ENCODE measurements at regions not wholly inside any gene's neighbourhood (a gene's known extent, or its start where the extent isn't known, plus 50 kb on each side); places are given as distances from the start of the nearest gene placed in this dataset.

- Histone ChIP-seq H2AFZ (ENCODE audit: low read depth, low read length, poor library complexity, severe bottlenecking) (no peak overlapping the region), H3K36me3 (ENCODE audit: control insufficient read depth in 1 of 2, insufficient read depth in 2 of 2, low read length in 2 of 2) (no peaks in the 10 kb centered on the region), H3K4me1 (ENCODE audit: control insufficient read depth in 1 of 2, insufficient read depth in 2 of 2, low read length in 2 of 2) (no peaks in the 10 kb centered on the region), H4K20me1 (ENCODE audit: insufficient read depth) (no peaks in the 10 kb centered on the region), H3K4me2 (ENCODE audit: low read length) (no peak overlapping the region), H3K9me3 (ENCODE audit: control insufficient read depth in 1 of 2, insufficient read depth in 1 of 2, low read depth in 1 of 2, low read length in 2 of 2) (no peaks in the 10 kb centered on the region), H3K9ac (ENCODE audit: low read length) (no peak overlapping the region), H3K27ac (ENCODE audit: low read depth, low read length) (no peak overlapping the region), H3K9me2 (ENCODE audit: insufficient read depth) (no peaks in the 10 kb centered on the region), H3K27me3 (ENCODE audit: insufficient read depth, low read length) (no peaks in the 10 kb centered on the region), H3K79me2 (ENCODE audit: insufficient read depth, low read length) (no peaks in the 10 kb centered on the region), H3K4me3 (replicated peaks in 1 of 2; ENCODE audit: low read depth in 1 of 2, low read length in 2 of 2) (no peak overlapping the region)
- ChIA-PET CTCF (no interaction called here), POLR2A (no interaction called here), RAD21 (ENCODE audit: low non-redundant PET in 1 of 2, low total read pairs in 2 of 2, uncharacterized antibody in 2 of 2, unreplicated experiment in 2 of 2) (no interaction called here)
- intact Hi-C loops (cut with micrococcal nuclease) = no loop called here
- no peak for ATAC-seq
- TF ChIP-seq RAD21 (IDR thresholded peaks at IDR 0.05; ENCODE audit: low read depth) (no peak), MAX (IDR thresholded peaks at IDR 0.05) (no peak), FOSL1 (IDR thresholded peaks at IDR 0.05; ENCODE audit: low read depth) (no peak), CTCF (IDR thresholded peaks at IDR 0.05 in 2 of 3, conservative IDR thresholded peaks at IDR 0.05 in 1 of 3; ENCODE audit: borderline replicate concordance in 1 of 3, insufficient read depth in 1 of 3, low read depth in 2 of 3, low read length in 2 of 3) (no peak), ATF3 (IDR thresholded peaks at IDR 0.05) (no peak), EZH2 (IDR thresholded peaks at IDR 0.05) (no peak), TCF7L2 (IDR thresholded peaks at IDR 0.05; ENCODE audit: borderline replicate concordance, extremely low read depth, insufficient read depth, insufficient read length) (no peak), ZFX (IDR thresholded peaks at IDR 0.05) (no peak), SIN3A (IDR thresholded peaks at IDR 0.05; ENCODE audit: low read depth) (no peak), SP1 (IDR thresholded peaks at IDR 0.05; ENCODE audit: low read depth) (no peak), ELF1 (IDR thresholded peaks at IDR 0.05; ENCODE audit: borderline replicate concordance, low read depth) (no peak), CEBPB (IDR thresholded peaks at IDR 0.05; ENCODE audit: low read depth) (no peak), ZNF274 (IDR thresholded peaks at IDR 0.05; ENCODE audit: low read depth, low read length) (no peak), POLR2AphosphoS5 (IDR thresholded peaks at IDR 0.05; ENCODE audit: low read depth, low read length) (no peak)
- no TSS peak for BruUV-seq (replicated peaks)
- DNase-seq (ENCODE audit: low read depth, low spot score) = no peak
Measured at GRCh38 chr7:17554341-17555015, 256.0 kb downstream of the AHR start.
